ENCODE measurements at regions not wholly inside any gene's neighbourhood (a gene's known extent, or its start where the extent isn't known, plus 50 kb on each side); places are given as distances from the start of the nearest gene placed in this dataset.

GRCh38 chr1:95699149-95699953, 465.3 kb downstream of the RWDD3 start:
- TF ChIP-seq, protein P1, sequence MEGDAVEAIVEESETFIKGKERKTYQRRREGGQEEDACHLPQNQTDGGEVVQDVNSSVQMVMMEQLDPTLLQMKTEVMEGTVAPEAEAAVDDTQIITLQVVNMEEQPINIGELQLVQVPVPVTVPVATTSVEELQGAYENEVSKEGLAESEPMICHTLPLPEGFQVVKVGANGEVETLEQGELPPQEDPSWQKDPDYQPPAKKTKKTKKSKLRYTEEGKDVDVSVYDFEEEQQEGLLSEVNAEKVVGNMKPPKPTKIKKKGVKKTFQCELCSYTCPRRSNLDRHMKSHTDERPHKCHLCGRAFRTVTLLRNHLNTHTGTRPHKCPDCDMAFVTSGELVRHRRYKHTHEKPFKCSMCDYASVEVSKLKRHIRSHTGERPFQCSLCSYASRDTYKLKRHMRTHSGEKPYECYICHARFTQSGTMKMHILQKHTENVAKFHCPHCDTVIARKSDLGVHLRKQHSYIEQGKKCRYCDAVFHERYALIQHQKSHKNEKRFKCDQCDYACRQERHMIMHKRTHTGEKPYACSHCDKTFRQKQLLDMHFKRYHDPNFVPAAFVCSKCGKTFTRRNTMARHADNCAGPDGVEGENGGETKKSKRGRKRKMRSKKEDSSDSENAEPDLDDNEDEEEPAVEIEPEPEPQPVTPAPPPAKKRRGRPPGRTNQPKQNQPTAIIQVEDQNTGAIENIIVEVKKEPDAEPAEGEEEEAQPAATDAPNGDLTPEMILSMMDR (conservative IDR thresholded peaks at IDR 0.05), result no peak
- TF ChIP-seq EZH2 (IDR thresholded peaks at IDR 0.05; ENCODE audit: low read depth), result no peak

All from PC-9 (cell line).